DOHH2 (cell line): ENCODE measurements at regions not wholly inside any gene's neighbourhood (a gene's known extent, or its start where the extent isn't known, plus 50 kb on each side); places are given as distances from the start of the nearest gene placed in this dataset.
"Not testable (repeated sequence)": the region's sequence is repeated elsewhere in the genome, so short reads cannot be mapped to it uniquely, and the experiment has no call there.

ENCODE experiments used
- EZH2phosphoT487 ChIP-seq: fragments of 200-600 bp; sonication (generic); IDR thresholded peaks from 2 replicates; pipeline ENCODE4 v1.6.1; 2017; ENCODE audit warnings: borderline replicate concordance, mild to moderate bottlenecking, antibody characterized with exemption, low read length, moderate library complexity, mixed read lengths
- TF ChIP-seq, protein P1 (sequence below): fragments of 200-600 bp; sonication (generic); IDR thresholded peaks from one replicate; pipeline ENCODE4 v1.5.1; 2014; ENCODE audit warnings: antibody characterized with exemption, mild to moderate bottlenecking, low read depth, low read length; ENCODE audit not compliant: poor library complexity, severe bottlenecking

DNA sequence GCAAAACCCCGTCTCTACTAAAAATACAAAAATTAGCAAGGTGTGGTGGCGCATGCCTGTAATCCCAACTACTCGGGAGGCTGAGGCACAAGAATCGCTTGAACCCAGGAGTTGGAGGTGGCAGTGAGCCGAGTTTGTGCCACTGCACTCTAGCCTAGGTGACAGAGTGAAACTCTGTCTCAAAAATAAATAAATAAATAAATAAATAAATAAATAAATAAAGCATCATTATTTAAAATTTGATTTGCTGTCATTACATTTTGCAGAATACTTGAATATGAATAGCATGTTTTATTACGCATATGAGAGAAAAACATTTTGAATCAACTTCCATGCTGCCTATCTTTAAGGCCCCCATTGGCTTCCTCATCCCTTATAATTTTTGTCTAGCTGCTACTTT lies 53.4 kb upstream of the MED14 start:
- TF ChIP-seq, protein P1, sequence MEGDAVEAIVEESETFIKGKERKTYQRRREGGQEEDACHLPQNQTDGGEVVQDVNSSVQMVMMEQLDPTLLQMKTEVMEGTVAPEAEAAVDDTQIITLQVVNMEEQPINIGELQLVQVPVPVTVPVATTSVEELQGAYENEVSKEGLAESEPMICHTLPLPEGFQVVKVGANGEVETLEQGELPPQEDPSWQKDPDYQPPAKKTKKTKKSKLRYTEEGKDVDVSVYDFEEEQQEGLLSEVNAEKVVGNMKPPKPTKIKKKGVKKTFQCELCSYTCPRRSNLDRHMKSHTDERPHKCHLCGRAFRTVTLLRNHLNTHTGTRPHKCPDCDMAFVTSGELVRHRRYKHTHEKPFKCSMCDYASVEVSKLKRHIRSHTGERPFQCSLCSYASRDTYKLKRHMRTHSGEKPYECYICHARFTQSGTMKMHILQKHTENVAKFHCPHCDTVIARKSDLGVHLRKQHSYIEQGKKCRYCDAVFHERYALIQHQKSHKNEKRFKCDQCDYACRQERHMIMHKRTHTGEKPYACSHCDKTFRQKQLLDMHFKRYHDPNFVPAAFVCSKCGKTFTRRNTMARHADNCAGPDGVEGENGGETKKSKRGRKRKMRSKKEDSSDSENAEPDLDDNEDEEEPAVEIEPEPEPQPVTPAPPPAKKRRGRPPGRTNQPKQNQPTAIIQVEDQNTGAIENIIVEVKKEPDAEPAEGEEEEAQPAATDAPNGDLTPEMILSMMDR = not testable (repeated sequence)
- TF ChIP-seq EZH2phosphoT487 = not testable (repeated sequence)
